Ovary (tissue), 7 donors: ENCODE measurements at regions not wholly inside any gene's neighbourhood (a gene's known extent, or its start where the extent isn't known, plus 50 kb on each side); places are given as distances from the start of the nearest gene placed in this dataset.
"Not testable (repeated sequence)": the region's sequence is repeated elsewhere in the genome, so short reads cannot be mapped to it uniquely, and the experiment has no call there.

Experiments used
- DNase-seq, 5 donors: peaks; one replicate each; pipeline ENCODE4 v3.0.0-alpha.2; 2019 to 2020
- H3K27ac ChIP-seq, 2 donors: fragments of 200-600 bp; one replicate each; pipeline versions ENCODE4 v1.5.1 to v1.8.0; 2019 to 2022
- H3K27me3 ChIP-seq: fragments of 200-600 bp; one replicate; pipeline ENCODE4 v1.8.0; 2022
- H3K36me3 ChIP-seq: fragments of 200-600 bp; sonication (generic); one replicate; pipeline ENCODE4 v1.5.1; 2019
- H3K4me1 ChIP-seq: one replicate; pipeline ENCODE4 v1.8.1; 2013; ENCODE audit warnings: mild to moderate bottlenecking, moderate library complexity; ENCODE audit not compliant: insufficient read depth
- H3K4me3 ChIP-seq: fragments of 200-600 bp; sonication (generic); one replicate; pipeline ENCODE4 v1.5.1; 2017
- H3K9me3 ChIP-seq, 2 donors: fragments of 200-600 bp in 1 of 2; sonication (generic) in 1 of 2; one replicate each; pipeline versions ENCODE4 v1.5.1 to v1.8.1; 2013 to 2019; ENCODE audit warnings: mild to moderate bottlenecking in 1 of 2, moderate library complexity in 1 of 2
- EP300 ChIP-seq: sonication (generic); formaldehyde crosslinking; IDR thresholded peaks from one replicate; pipeline ENCODE4 v1.6.1; 2017; ENCODE audit warnings: antibody characterized with exemption
- POLR2A ChIP-seq: fragments of 450-650 bp; IDR thresholded peaks from one replicate; pipeline ENCODE4 v1.6.1; 2017; ENCODE audit warnings: antibody characterized with exemption, mild to moderate bottlenecking, moderate library complexity
- WGBS, 3 donors: extraction: QIAGEN DNeasy Blood & Tissue Kit in 1 of 3; methylation state at CpG; one replicate each; pipeline versions ENCODE4 v1.1.5 to v1.1.7; 2013 to 2017; 5-methylcytosine and 5-hydroxymethylcytosine counted together
- intact Hi-C, 4 donors: fragments of 100-400 bp; cut with DNase I; formaldehyde crosslinking; loops; one replicate each; pipeline versions ENCODE4 v1.11.0 to v1.15.1; 2022 to 2023
- TF ChIP-seq, protein P1 (sequence below), 3 donors: fragments of 450-650 bp in 2 of 3; fragments of 200-600 bp in 1 of 3; IDR thresholded peaks; one replicate each; pipeline versions ENCODE4 v1.5.1 to v1.8.0; 2016 to 2022; ENCODE audit warnings: antibody characterized with exemption in 3 of 3, mild to moderate bottlenecking in 1 of 3
- donor health status: DM: no; HTN: no; CAD: no; lungs with moderate emphysema.
- donor health status: DM: no; HTN: no; CAD: no.
- donor health status: Bipolar disorder and iron deficiency.
- donor health status: DM: no; HTN: no; CAD: no.
- donor health status: DM: yes; HTN: yes; CAD: no.

DNA sequence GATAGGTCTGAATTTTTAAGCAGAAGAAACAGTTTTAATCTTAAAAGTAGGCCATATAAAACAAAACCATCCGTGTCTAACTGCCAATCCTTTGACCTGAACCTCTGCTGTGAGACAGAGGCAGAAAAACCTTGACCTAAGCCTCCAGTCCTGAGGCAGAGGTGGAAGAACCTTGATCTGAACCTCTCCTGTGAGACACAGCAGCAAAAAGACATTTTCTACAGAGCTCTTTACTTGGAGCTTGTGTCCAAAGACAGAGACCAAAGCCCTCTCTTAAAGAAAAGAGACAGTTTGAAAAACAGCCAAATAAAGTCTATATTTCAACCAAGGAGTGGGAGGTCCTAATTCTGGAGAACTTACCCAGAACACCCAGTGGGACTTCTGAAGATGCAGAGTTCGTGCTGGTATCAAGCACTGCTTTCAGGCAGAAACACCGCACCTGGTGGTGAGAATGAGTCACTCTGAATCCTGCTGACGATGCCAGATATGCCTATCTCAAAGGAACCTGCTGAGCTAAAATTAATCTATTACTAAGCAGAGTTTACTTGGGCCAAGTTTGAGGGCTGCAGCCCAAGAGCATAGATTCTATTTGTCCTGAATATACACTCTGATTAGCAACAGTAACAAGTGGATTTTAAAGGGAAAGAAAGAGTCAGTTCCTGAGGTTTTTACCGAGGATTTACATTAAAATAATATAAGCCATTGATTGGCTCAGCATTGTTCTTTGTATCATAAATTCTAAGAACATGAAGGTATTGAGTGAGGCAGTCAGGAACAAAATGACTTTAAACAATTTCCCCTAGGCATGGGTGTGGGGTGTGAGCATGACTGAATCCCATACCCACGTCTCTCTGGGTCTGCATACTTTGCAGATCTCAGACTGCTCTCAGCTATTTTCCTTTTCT lies 806.4 kb downstream of the TRIB2 start:
- Histone ChIP-seq H3K4me3 (no peak overlapping the region), H3K36me3 (no peaks in the 10 kb centered on the region), H3K27ac (no peak overlapping the region), H3K9me3 (no peaks in the 10 kb centered on the region), H3K27me3 (no peaks in the 10 kb centered on the region), H3K4me1 (peaks cover 7% of the 10 kb centered on the region)
- intact Hi-C loops, result no loop called here
- TF ChIP-seq, protein P1, sequence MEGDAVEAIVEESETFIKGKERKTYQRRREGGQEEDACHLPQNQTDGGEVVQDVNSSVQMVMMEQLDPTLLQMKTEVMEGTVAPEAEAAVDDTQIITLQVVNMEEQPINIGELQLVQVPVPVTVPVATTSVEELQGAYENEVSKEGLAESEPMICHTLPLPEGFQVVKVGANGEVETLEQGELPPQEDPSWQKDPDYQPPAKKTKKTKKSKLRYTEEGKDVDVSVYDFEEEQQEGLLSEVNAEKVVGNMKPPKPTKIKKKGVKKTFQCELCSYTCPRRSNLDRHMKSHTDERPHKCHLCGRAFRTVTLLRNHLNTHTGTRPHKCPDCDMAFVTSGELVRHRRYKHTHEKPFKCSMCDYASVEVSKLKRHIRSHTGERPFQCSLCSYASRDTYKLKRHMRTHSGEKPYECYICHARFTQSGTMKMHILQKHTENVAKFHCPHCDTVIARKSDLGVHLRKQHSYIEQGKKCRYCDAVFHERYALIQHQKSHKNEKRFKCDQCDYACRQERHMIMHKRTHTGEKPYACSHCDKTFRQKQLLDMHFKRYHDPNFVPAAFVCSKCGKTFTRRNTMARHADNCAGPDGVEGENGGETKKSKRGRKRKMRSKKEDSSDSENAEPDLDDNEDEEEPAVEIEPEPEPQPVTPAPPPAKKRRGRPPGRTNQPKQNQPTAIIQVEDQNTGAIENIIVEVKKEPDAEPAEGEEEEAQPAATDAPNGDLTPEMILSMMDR (IDR thresholded peaks at IDR 0.05), result no peak
- no peak for TF ChIP-seq POLR2A
- no peak for TF ChIP-seq EP300
- WGBS, 3 donors, result 16 to 21% (median 19%) methylated on average over 6 of the region's 6 CpGs
- peak in 4 of 5 donors; percentile 19 to 66 (median 35) for DNase-seq

DNA sequence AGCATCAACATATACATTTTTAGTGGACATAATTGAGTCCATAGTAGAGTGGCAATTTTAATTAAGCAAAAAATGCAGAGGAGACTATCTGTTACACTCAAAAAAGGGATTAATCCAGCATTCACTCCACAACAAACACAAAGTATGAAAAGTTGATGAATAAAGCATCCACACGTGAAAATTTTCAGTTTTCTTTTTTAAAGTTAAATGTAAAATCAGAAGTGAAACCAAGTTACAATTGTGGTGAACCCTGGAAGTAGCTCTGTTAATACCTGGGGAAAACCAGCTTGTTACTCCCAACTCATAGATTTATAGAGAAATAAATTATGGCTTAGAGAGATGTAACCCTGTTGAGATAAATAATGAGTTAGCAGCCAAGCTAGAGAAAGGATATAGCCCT lies 807.8 kb downstream of the TRIB2 start:
- 78 to 82% (median 81%) methylated on average over 1 of the region's 1 CpG for WGBS, 3 donors
- Histone ChIP-seq H3K9me3 (no peaks in the 10 kb centered on the region), H3K4me3 (no peak overlapping the region), H3K27ac (no peak overlapping the region), H3K27me3 (no peaks in the 10 kb centered on the region), H3K36me3 (no peaks in the 10 kb centered on the region), H3K4me1 (peaks cover 7% of the 10 kb centered on the region)
- no peak for DNase-seq
- no peak for TF ChIP-seq EP300
- TF ChIP-seq POLR2A, result no peak
- TF ChIP-seq, protein P1 (IDR thresholded peaks at IDR 0.05), result no peak
- intact Hi-C loops, result no loop called here

DNA sequence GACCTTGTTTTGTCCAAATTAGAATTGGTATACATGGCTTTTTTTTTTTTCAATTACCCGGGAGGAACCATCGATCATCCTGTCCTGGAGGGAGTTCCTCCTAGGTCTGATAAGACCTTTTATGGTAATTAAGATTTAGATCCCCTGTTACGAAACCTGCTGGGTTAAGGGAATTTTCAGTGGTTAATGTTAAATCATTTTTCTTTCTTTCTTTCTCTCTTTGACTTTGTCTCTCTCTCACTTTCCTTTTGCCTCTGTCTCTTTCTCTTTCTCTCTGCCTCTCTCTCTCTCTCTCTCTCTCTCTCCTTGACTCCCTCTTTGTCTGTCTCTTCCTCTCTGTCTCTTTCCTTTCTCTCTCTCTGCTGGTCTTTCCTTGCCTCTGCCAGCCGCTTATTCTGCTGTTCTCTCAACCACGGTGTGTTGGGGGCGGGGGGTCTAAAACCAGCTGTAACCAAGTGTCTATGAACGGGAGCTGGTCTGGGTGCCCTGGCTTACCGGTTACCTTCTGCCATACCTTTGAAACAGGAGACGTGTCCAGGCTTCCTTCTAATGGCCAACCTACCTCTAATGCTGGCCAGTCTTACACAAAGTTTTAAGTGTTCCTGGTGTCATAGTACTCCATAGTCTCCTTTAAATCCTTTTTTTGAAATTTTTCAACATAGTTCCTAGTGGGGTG lies 815.1 kb downstream of the TRIB2 start:
- 61 to 71% (median 67%) methylated on average over 9 of the region's 9 CpGs for WGBS, 3 donors
- intact Hi-C loops, H3K27me3 ChIP-seq: not testable (repeated sequence)

DNA sequence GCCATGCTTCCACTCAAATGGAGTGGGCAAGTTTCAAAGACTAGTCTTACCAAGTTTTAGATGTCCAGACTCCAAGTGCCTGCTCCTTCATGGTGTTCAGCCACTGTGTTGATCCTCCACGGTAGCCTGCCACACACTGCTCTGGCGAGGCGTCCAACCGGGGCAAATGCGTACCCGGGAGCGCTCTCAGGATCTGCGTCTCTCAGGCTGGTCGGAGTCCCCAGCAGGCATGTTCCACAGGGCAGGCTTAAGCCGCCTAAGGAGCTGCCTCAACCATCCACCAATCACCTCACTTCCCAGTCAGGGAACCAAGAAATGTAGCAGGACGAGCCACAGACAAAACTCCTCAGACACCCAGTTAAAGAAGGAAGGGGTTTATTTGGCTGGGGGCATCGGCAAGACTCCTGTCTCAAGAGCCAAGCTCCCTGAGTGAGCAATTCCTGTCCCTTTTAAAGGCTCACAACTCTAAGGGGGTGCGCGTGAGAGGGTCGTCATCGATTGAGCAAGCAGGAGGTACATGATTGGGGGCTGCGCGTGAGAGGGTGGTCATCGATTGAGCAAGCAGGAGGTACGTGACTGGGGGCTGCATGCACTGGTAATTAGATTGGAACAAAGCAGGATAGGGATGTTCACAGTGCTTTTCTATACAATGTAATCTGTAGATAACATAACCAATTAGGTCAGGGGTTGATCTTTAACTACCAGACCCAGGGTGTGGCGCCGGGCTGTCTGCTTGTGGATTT lies 816.2 kb downstream of the TRIB2 start:
- intact Hi-C loops, H3K27me3 ChIP-seq, H3K4me1 ChIP-seq, H3K36me3 ChIP-seq, H3K27ac ChIP-seq, H3K4me3 ChIP-seq, H3K9me3 ChIP-seq, DNase-seq: not testable (repeated sequence)
- WGBS, 3 donors, result 85 to 87% (median 86%) methylated on average over 22 of the region's 22 CpGs

More for the DNA sequence above, 815.1 kb downstream of the TRIB2 start:
- H3K9me3 ChIP-seq, H3K27ac ChIP-seq, DNase-seq, H3K4me1 ChIP-seq, H3K36me3 ChIP-seq, H3K4me3 ChIP-seq: not testable (repeated sequence)

DNA sequence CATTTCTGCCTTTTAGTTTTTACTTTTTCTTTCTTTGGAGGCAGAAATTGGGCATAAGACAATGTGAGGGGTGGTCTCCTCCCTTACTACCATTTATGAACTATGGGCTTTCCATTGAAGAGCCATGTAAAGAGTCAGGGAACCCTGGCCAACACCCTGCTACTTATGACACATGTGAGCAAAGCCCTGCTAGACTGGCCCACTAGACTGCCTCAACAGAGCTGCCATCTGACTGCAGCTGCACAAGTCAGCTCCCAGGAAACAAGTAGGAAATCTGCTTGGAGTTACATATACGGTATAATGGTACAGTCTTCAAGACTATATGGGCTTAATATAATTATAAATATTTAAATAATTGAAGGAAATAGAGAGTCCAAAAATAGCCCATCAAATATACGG lies 816.8 kb downstream of the TRIB2 start:
- H3K27me3 ChIP-seq, result no peaks in the 10 kb centered on the region
- no peaks in the 10 kb centered on the region for H3K4me1 ChIP-seq
- no peak for DNase-seq
- no peaks in the 10 kb centered on the region for H3K36me3 ChIP-seq
- H3K4me3 ChIP-seq, result no peak overlapping the region
- 95 to 96% (median 96%) methylated on average over 2 of the region's 2 CpGs for WGBS, 3 donors
- TF ChIP-seq POLR2A, result no peak
- TF ChIP-seq, protein P1 (IDR thresholded peaks at IDR 0.05), result no peak
- no peak for TF ChIP-seq EP300
- H3K9me3 ChIP-seq, result no peaks in the 10 kb centered on the region
- no peak overlapping the region for H3K27ac ChIP-seq
- intact Hi-C loops, result no loop called here
